NCI-H82 treated with DMSO at 0.1 percent for 48 hours (cell line): ENCODE measurements at regions not wholly inside any gene's neighbourhood (a gene's known extent, or its start where the extent isn't known, plus 50 kb on each side); places are given as distances from the start of the nearest gene placed in this dataset.
"Not testable (repeated sequence)": the region's sequence is repeated elsewhere in the genome, so short reads cannot be mapped to it uniquely, and the experiment has no call there.

Experiments
- DNase-seq: peaks from one replicate; lab custom pipeline; 2025; ENCODE audit not compliant: unreplicated experiment; lab: John Stamatoyannopoulos, UW

DNA sequence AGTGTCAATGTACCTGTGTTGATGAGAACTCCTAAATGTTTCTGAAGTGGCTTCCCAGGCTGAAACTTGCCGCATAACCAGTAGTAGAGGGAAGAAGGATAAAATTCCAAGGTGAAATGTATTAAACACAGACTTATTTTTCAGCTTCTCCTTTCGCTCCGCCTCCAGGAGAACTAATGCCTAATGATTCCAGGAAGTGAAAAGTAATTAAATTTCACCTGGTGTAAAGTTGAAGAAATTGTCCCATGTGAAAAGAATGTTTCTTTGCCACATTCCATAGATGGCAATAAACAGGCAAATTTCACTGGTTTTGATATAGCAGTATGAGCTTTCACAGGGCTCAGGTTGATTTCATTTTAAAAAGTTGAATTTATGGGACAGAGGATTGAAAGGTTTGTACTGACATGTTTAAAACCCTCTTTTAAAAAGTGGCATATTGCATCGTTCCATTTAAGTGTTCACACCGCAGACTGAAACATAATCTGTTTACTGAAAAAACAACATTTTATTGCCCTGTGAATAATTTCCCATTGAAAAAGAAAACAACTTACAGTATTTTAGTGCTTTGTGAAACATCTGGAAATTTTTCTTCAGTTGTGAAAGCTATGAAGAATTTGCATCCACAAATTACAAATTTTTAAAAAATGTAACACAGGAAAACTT lies 453.4 kb upstream of the NFE2L3 start:
- no peak for DNase-seq

DNA sequence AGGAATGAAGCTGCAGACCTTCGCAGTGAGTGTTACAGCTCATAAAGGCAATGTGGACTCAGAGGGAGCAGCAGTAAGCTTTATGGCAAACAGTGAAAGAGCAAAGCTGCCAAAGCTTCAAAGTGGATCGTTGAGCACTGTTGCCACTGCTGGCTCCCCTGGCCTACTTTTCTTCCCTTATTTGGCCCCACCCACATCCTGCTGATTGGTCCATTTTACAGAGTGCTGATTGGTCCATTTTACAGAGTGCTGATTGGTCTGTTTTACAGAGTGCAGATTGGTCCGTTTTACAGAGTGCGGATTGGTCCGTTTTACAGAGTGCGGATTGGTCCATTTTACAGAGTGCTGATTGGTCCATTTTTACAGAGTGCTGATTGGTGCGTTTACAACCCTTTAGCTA lies 451.9 kb upstream of the NFE2L3 start:
- not testable (repeated sequence) for DNase-seq

DNA sequence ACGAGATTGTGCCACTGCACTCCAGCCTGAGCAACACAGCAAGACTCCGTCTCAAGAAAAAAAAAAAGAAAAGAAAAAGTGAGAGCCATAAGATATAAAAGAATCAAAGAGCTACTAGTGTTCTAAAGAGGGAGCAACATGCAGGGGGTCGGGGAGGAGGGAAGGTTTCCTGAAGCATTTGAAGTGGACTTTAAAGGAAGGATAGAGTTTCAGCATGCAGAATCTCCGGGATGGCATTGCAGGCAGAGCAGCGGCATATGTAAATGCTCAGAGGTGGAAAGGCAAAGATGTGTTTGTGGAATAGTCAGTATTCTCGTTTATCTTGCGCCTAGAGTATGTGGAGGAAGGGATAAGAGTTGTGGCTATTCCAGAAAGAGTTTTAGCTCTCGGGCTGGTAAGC lies 447.6 kb upstream of the NFE2L3 start:
- DNase-seq: no peak

DNA sequence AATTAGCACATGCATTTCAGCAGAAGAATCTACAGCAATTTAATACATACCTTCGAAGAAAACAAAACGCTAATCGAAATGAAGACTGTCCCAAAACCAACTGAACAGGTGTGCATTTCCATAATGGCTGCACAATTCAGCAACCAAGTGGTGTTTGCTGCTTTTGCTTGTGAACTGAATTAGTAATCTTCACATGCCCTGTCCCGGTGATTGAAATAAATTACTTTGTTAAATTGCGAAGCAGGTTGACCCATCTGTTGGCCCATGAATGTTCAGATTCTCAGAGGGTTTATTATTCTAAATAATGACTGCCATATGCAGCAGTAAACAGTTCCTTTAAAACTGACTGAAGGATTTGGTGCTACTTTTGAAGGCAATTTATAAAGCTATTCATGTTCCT lies 445.2 kb upstream of the NFE2L3 start:
- no peak for DNase-seq

DNA sequence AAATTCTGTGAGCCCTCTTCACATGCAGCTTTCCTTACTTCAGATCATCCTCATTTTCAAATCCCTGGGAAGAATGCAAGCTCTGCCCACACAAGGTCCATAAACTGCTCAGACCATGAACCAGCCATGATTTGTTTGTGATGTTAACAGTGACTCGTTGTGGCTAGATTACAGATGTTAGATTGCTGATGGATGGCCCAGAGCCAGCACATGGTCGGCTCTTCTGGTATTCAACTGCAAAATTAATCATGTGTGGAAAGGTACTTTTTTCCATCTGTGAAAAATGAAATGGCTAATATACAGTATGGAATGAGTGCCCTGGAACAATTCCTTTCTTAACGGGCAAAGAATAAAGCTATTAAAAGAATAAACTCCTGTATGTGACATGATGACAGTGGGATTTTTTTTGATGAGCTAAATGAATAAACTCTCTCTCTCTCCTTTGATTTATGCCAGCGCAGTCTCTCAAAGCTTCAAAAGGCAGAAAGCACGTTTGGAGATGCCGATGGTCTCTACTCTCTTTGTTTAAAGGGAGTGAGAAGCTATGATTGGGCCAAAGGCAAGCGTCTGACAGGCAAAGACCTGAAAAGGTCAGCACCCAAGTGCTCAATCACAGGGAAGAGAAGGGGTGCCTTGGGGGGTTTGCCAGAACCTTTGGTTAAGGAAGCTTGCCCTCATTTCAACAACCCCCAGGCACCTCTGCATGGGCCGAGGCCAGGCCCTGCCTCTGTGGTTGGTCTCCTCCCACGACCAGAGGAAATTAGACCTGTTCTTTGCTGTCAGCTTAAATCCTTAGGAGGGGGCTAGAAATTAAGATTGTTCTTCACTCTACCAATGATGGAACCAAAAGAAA lies 444.0 kb upstream of the NFE2L3 start:
- DNase-seq: no peak

DNA sequence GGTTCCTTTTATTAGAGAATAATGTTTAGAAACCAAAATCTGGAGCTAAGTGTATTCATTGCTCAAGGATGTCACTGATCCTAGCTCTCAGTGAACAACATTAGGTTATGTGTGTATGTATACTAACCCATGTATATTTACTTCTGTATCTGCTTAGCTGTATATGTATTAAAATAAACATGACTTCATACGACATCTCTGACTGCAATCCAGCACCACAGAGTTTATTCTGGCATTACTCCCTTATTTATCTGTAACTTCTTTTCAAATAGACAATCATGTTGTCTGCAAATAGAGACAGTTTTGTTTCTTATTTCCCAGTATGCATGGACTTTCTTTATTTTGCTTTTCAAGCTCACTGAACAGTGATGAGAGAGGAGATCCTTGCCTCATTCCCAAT lies 441.0 kb upstream of the NFE2L3 start:
- DNase-seq: no peak

DNA sequence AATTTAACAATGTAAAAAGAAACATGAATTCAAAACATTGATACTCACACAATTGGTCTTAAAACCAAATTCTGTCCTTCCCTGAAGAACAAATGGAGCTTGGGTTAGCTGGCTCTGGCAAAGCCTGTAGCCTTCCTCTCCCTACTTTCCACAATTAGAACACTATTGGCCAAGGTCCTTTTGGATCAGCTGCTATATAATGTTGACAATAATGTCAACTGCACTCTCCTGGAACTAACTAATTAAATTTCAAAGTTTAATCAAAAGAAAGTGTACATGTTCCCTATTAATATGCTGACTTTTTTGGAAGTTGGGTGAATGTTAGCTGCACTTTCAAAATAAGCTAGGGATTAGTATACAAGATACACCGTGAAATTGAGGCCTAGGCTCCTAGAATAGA lies 440.1 kb upstream of the NFE2L3 start:
- no peak for DNase-seq

DNA sequence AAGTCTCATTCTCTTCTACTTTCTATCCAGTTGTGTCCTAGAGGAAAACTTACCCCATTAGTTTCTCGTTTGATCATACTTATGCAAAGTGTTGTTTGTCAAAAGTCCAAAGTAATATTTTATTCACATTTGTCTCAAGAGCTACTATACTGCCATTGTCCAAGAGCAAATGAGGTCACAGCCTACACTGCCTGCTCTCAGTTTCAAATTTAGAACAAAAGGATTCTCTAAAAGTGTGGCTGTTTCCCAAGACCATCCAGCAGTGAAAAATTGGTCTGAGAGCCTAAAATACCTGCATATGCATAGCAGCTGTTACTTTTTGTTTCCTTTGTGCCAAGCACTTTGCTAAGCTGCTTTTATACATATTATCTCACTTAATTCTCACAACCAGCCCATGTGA lies 439.5 kb upstream of the NFE2L3 start:
- no peak for DNase-seq

DNA sequence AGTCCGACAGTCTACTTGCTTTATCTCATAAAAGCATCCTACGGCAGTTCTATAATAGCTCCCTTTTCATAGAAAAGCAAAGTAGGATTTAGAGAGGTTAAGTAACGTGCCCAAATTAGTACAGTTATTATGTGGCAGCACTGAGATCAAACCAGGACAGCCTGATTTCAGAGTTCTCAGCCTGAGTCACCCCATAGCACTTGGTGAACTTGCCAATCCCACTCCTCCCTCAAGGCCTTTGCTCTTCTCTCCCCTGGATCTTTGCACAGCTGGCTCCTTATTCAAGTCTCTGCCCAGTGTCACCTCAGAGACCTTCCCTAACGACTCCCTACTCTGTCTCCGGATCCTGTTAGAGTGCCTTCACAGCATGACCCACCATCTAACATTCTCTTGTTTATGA lies 438.0 kb upstream of the NFE2L3 start:
- DNase-seq: no peak

DNA sequence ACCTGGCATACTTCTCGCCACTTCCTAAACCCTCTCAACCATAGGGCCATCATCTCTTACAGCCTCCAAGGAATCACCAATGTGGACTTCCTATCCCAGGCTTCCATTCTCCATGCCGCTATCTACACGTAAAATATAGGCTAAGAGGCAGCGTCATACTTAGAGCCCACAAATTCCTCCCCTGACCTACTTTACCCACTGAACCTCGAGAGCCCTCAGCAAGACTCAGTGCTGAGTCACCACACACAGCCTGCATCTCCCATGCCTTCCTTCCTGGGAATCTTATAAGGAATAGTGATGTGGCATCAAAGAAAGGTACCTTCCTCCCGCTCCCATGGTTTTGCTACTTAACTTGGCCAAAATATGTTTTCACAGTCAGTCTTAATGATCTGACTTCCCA lies 435.6 kb upstream of the NFE2L3 start:
- no peak for DNase-seq

DNA sequence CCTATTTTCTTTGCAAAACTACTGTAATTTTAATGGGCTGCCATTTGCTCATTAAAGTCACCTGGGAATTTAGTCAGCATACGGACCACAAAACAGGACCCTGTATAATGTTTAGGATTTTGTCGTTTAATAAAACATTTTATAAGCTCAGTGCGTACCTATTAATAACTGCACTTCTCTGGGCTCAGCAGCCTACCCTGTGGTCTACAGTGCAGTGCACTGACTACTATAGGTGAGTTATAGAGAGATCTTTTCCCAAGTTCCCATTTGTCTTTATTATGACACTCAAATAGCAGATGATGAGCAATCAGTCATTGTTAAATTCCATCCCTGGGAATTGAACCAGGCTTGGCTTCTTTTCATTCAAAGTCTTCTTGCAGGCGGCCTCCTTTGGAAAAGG lies 433.4 kb upstream of the NFE2L3 start:
- no peak for DNase-seq

DNA sequence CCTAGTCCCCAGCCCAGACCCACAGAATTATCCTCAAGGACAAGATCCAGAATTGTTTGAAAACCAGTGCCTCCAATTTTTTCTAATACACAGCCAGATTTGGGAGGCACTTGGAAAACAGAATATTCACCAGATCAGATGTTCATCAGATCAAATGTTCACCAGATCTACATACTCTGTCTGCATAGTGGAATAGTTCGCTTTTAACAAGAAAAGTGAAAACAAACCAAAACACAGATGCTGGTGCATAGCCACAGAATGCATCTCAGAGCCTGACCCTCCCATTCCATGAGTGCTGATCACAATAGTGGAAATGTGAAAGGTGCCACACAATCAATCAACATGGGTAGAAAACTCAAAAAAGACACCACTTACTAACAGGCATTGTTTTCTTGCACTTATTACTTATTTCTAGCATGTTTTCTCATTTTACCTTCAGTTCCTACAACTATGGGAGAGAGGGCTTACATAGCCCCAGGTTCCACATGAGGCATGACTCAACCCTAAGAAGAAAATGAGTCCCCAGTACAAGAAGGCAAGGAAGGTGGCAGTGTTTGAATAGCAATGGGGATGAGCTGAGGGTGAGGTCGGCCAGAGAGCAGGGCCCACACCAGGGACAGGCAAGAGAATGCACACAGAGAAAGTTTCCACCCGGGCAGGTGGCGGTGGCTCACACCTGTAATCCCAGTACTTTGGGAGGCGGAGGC lies 432.7 kb upstream of the NFE2L3 start:
- DNase-seq: no peak

DNA sequence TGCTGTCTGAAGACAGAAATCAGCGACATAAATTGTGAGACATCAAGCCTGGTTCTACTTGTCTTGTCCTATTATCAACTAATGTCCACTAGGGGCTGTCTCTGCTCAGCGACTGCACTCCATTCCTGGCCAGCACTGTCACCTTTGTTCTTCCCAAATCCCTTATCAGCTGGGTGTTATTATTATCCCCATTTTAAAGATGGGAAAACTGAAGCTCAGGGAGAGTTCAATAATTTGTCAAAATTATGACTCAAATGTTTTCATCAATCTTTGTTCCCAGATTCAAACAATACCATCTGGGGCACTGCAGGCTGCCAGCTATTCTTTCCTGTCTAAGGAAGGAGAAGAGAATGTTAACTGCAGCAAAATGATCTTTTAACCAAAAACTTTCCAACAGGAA lies 431.6 kb upstream of the NFE2L3 start:
- peak; percentile 1 for DNase-seq

DNA sequence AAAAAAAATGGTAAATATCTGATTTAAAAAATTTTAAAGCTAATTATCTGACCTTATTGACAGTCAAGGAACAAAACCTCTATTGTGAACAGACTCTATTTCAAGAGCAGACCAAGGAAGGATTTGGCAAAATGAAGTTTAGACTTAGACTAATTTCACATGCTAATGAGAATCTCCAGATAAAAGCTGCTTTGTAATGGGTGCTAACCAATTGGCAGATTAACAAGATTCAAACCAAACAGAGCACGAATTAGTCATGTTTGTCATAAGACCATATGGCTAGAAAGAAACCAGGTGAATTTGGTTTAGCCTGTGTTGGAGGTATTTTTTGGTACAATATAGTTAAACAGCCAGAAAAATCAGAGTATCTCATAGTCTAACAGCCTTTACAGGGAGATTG lies 429.1 kb upstream of the NFE2L3 start:
- DNase-seq: no peak

DNA sequence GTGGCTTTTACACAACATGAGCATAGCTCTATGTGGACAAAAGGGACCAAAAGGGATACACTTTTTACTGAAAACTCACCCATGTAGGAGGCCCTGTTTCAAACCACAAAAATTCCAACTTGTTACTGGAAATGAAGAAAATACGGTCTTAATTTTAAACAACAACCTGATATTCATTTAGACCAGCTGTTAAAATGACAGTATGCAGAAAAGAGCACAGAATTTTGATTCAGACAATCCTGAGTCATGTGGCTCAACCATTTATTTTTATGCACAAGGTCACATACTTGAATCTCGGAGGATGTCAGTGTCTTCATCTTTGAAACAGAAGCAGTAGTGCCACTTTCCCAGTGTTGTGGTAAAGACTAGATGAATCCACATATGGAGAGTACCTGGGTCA lies 426.5 kb upstream of the NFE2L3 start:
- no peak for DNase-seq

DNA sequence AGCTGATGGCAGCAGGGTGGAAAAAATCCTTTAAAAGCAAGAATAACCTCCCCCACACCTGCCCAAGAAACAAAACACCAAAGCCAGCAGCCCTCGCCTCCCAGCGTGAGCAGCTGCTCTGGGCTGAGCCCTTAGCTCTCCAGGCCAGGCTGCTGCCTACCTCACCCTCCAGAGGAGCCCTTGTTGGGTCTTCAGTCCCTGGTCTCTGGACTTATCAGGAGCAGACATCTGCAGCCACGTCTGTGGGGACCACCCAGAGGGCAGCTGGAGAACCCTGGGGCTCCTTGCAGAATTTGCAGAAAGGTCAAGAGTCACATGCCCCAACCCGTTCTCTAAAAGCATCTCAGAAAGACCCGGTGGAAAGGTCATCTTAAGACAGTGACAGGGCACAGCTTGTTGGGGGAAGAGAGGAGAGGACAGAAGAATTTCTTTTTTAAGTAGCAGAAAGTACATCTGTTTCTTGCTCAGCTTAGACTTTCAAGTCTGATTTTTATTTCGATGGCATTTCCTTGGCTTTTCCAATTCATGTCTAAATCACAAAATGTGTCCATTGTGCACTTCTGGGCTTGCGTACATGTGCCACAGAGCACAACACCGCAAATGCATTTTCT lies 425.7 kb upstream of the NFE2L3 start:
- no peak for DNase-seq

DNA sequence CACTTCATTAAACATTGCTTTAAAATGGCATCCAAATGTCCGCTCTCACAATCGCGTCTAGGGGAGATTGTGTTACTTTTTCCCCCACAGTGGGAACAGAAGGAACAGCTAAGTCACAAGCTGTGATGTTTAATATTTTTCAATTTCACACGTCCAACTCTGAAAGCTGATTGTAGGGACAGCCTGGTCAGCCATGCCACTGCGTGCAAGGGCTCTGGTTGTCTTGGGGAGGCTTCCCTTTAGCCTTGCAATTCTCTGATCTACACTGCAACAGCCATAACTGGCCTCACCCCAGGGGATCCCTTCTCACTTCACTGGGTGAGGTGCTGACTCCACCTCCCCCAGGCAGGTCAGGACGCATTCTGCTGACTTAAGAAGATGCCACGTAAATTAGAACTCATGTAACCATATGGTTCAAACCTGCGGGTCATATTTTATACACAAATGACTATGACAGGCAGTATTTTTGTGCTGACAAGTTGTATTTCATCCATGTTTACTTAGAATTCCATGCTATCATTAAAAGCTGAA lies 425.2 kb upstream of the NFE2L3 start:
- DNase-seq: no peak

DNA sequence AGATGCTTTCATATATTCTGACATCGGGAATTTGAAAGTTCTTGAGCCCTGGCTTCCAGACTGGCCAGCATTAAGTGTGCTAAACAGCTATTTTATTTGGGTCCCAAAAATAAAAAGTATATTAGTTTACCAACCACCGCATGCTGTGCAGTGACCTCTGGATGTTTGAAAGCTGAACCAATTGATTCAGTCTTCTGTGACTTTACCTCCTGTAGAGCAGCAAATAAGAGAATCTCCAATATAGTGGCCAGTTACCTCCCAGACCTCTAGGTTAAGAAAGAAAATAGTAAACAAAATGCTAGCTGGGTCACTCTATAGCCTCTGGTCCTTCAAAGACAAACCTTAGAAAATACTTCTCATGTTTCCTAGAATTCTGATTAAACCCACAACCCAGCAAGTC lies 424.6 kb upstream of the NFE2L3 start:
- no peak for DNase-seq

DNA sequence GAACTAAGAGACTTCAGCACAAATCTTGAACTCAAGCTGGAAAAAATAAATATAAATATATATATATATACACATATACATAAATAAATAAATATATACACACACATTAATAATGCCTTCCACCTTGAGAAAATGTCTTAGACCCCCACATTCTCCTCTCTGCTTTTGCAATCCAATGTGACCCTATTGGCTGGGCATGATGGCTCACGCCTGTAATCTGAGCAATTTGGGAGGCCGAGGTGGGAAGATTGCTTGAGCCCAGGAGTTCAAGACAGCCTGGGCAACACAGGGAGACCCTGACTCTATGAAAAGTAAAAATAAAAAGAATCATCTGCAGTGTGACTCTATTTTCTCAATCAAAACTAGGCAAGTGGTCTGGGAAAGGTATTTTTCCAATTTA lies 424.1 kb upstream of the NFE2L3 start:
- DNase-seq: no peak

DNA sequence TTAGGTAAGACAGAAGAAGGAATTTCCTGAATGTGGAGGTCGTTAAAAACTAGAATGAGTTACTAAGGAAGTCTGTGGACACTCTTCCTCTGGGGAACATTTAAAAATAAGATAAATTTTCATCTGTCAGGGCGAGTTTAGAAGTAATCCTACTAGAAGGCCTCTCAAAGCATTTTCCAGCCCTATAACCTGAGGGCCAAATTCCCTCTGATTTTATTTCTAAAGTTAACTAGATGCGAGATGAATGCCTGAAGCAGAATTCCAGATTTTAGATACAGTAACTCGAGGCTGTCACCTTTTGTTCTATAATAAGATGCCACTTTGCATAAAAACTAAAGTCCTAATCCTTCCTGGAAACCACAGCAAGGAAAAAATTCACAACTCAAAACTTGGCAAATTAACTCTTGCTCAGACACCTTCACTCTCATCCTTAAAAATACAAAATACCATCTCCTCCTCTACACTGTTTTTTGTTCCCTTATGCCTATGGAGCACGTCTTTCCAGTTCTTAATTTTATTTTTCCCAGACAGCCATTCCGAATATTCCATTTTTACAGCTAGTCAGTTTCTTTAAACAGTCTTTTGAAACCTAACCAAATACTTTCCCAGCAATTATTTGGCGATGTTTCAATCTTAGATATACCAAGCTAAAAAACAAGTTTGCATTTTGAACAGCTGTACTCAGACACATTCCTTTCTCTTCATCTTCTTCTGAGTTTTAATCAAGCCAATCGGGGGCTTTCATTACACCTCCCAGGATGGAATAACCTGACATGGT lies 420.7 kb upstream of the NFE2L3 start:
- no peak for DNase-seq

DNA sequence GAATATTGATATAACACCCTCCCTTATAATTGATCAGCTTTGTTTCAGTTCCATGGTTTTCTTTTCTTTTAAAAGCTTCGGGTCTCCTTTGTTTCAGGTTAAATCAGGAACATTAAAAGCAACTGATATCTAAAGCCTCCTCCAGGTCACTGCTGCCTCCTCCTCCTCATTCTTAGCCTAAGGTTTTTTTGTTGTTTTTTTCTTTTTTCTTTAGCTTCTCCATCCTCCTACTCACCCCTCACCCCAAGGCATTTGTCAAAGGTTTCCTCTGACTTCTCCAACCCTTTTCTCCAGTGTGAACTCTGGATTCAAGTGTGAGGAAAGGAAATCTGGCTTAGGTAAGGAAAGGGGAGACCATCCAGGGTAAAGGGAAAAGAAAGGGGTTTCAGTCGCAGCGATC lies 420.2 kb upstream of the NFE2L3 start:
- DNase-seq: no peak
